Uterus (tissue), 3 donors: ENCODE measurements at regions not wholly inside any gene's neighbourhood (a gene's known extent, or its start where the extent isn't known, plus 50 kb on each side); places are given as distances from the start of the nearest gene placed in this dataset.

Experiments used
- DNase-seq, 2 donors: peaks; one replicate each; pipeline ENCODE4 v3.0.0-alpha.2; 2019 to 2020
- H3K27ac ChIP-seq, 2 donors: fragments of 200-600 bp; sonication (generic); 1 replicate in 1 of 2; 2 replicates in 1 of 2; pipeline ENCODE4 v1.5.1; 2016 to 2018
- H3K27me3 ChIP-seq, 2 donors: fragments of 200-600 bp; sonication (generic); one replicate each; pipeline ENCODE4 v1.5.1; 2018 to 2019; ENCODE audit warnings: control low read depth in 1 of 2
- H3K36me3 ChIP-seq, 2 donors: fragments of 200-600 bp; sonication (generic); one replicate each; pipeline ENCODE4 v1.5.1; 2019; ENCODE audit warnings: control low read depth in 1 of 2
- H3K4me1 ChIP-seq, 2 donors: fragments of 200-600 bp; sonication (generic); one replicate each; pipeline ENCODE4 v1.5.1; 2018 to 2019; ENCODE audit warnings: control low read depth in 1 of 2
- H3K4me3 ChIP-seq, 2 donors: fragments of 200-600 bp; sonication (generic); 1 replicate in 1 of 2; 2 replicates in 1 of 2; pipeline ENCODE4 v1.5.1; 2018 to 2019; ENCODE audit warnings: mild to moderate bottlenecking in 1 of 2
- H3K9me3 ChIP-seq, 2 donors: fragments of 200-600 bp; sonication (generic); one replicate each; pipeline ENCODE4 v1.5.1; 2019; ENCODE audit warnings: control low read depth in 1 of 2
- POLR2A ChIP-seq, 2 donors: fragments of 450-650 bp; IDR thresholded peaks; one replicate each; pipeline ENCODE4 v1.6.1; 2016; ENCODE audit warnings: antibody characterized with exemption in 2 of 2, mild to moderate bottlenecking in 1 of 2, moderate library complexity in 1 of 2
- intact Hi-C: fragments of 100-400 bp; cut with DNase I; formaldehyde crosslinking; loops from one replicate; pipeline ENCODE4 v1.15.1; 2023; ENCODE audit warnings: low total_unique reads
- TF ChIP-seq, protein P1 (sequence below), 4 experiments: fragments of 200-600 bp in 2 of 4; fragments of 450-650 bp in 2 of 4; sonication (generic) in 2 of 4; IDR thresholded peaks; one replicate each; pipeline ENCODE4 v1.5.1; 2016 to 2019; ENCODE audit warnings: antibody characterized with exemption in 4 of 4, mild to moderate bottlenecking in 2 of 4, moderate library complexity in 1 of 4
- donor health status: DM: yes; HTN: yes; CAD: no.

DNA sequence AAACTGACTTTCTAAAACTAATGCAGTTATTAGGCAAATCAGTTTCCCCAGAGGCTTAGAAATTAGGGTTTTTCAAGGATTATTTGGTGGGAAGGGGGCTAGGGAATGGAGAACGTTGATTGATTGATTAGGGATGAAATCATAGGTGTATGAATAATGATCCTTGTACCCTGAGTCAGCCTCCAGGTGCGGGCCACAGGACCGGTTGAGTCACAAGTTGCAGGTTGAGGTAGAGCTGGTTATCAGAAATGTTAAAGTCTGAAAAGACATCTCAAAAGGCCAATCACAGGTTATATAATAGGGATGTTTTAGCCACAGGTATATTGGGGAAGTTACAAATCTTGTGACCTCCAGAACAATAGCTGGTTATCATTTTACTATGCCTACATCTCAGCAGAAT lies 341.8 kb upstream of the GULP1 start:
- Histone ChIP-seq H3K4me3 (no peak overlapping the region), H3K36me3 (no peaks in the 10 kb centered on the region), H3K27ac (no peak overlapping the region), H3K4me1 (no peaks in the 10 kb centered on the region), H3K9me3 (no peaks in the 10 kb centered on the region), H3K27me3 (no peaks in the 10 kb centered on the region)
- no peak for DNase-seq
- TF ChIP-seq, protein P1, sequence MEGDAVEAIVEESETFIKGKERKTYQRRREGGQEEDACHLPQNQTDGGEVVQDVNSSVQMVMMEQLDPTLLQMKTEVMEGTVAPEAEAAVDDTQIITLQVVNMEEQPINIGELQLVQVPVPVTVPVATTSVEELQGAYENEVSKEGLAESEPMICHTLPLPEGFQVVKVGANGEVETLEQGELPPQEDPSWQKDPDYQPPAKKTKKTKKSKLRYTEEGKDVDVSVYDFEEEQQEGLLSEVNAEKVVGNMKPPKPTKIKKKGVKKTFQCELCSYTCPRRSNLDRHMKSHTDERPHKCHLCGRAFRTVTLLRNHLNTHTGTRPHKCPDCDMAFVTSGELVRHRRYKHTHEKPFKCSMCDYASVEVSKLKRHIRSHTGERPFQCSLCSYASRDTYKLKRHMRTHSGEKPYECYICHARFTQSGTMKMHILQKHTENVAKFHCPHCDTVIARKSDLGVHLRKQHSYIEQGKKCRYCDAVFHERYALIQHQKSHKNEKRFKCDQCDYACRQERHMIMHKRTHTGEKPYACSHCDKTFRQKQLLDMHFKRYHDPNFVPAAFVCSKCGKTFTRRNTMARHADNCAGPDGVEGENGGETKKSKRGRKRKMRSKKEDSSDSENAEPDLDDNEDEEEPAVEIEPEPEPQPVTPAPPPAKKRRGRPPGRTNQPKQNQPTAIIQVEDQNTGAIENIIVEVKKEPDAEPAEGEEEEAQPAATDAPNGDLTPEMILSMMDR (IDR thresholded peaks at IDR 0.05): no peak
- TF ChIP-seq POLR2A (IDR thresholded peaks at IDR 0.05): no peak
- intact Hi-C loops: no loop called here

DNA sequence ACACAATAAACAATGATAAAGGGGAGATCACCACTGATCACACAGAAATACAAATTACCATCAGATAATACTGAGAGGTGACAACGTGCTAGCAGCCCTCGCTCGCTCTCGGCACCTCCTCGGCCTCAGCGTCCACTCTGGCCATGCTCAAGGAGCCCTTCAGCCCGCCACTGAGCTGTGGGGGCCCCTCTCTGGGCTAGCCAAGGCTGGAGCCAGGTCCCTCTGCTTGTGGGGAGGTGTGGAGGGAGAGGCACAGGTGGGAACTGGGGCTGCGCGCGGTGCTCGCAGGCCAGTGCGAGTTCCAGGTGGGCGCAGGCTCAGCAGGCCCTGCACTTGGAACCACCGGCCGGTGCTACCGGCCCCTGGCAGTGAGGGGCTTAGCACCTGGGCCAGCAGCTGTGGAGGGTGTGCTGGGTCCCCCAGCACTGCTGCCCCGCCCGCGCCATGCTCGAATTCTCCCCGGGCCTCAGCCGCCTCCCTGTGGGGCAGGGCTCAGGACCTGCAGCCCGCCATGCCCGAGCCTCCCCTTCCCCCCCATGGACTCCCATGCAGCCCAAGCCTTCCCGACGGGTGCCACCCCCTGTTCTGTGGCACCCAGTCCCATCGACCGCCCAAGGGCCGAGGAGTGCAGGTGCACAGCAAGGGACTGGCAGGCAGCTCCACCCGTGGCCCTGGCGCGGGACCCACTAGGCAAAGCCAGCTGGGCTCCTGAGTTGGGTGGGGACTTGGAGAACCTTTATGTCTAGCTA lies 340.0 kb upstream of the GULP1 start:
- TF ChIP-seq, protein P1 (IDR thresholded peaks at IDR 0.05): no peak
- TF ChIP-seq POLR2A (IDR thresholded peaks at IDR 0.05): no peak
- no peak for DNase-seq
- intact Hi-C loops: no loop called here

DNA sequence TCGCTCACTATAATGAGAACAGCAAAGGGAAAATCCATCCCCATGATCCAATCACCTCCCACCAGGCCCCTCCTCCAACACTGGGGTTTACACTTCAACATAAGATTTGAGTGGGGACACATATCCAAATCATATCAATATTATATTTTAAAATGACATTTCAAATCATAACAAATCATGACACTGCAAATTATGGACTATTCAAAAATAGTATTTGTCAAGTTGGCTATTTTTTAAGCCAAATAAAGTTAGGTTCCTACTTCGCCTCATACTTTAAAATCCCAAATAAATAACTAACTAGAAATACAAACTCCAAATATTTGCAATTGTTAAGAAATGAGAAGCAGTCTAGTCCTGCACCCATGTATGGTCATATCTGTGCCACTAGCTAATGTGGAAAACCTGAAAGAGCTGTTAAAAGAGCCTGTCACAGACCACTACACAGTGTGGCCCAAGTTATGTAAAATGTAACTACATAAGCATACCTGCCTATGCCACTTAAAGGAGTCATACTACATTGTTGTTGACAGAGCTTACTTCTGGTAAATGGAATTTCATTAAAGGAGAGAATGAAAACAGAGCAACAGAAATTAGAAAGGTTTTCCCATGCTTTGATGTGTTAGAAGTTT lies 334.7 kb upstream of the GULP1 start:
- TF ChIP-seq, protein P1 (IDR thresholded peaks at IDR 0.05): no peak
- no peak for TF ChIP-seq POLR2A (IDR thresholded peaks at IDR 0.05)
- Histone ChIP-seq H3K4me3 (no peak overlapping the region), H3K27ac (no peak overlapping the region), H3K36me3 (no peaks in the 10 kb centered on the region), H3K9me3 (no peaks in the 10 kb centered on the region), H3K4me1 (no peaks in the 10 kb centered on the region), H3K27me3 (no peaks in the 10 kb centered on the region)
- intact Hi-C loops: no loop called here
- no peak for DNase-seq

More for the DNA sequence above, 340.0 kb upstream of the GULP1 start:
- no peaks in the 10 kb centered on the region for H3K9me3 ChIP-seq
- H3K27ac ChIP-seq: no peak overlapping the region
- H3K4me3 ChIP-seq: no peak overlapping the region
- H3K36me3 ChIP-seq: no peaks in the 10 kb centered on the region
- H3K4me1 ChIP-seq: no peaks in the 10 kb centered on the region
- no peaks in the 10 kb centered on the region for H3K27me3 ChIP-seq

DNA sequence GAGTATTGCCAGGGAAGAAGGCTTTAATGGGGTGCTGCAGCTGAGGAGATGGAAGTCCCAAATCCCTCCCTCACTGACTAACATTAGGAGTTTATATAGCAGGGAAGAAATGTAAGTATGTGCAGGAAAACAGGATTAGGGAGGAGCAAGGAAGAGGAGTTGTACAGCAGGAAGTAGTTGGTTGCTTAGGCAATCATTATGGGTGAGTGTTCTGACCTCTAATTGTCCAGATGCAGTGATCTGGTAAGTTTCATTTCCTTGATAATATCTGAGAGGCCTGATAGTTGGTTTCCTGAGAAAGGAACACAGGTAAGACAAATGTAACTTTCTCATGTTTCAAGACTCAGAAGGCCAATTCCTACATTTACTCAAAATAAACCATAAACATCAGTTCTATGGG lies 331.9 kb upstream of the GULP1 start:
- no peaks in the 10 kb centered on the region for H3K27me3 ChIP-seq
- H3K9me3 ChIP-seq: no peaks in the 10 kb centered on the region
- H3K4me3 ChIP-seq: no peak overlapping the region
- DNase-seq: no peak
- no peaks in the 10 kb centered on the region for H3K36me3 ChIP-seq
- H3K4me1 ChIP-seq: no peaks in the 10 kb centered on the region
- TF ChIP-seq, protein P1 (IDR thresholded peaks at IDR 0.05): no peak
- no peak for TF ChIP-seq POLR2A (IDR thresholded peaks at IDR 0.05)
- intact Hi-C loops: no loop called here
- H3K27ac ChIP-seq: no peak overlapping the region

DNA sequence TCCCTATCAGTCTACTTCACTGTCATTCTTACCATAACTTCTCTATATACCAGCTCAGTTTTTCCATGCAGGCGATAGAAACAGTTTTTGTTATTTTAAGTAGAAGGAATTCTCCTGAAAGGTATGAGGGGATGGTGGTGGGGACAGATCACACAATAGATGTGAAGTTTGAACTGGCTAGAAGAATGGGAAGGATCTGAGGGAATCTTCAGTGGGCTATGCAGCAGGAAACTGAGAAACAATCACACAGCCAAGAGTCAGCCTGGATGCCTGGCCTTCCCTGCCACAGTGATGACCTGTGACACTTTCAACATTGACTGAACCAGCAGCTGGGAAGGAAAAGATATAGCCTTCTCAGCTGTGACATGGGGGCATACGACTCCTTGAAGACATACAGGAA lies 329.1 kb upstream of the GULP1 start:
- intact Hi-C loops: no loop called here
- H3K9me3 ChIP-seq: no peaks in the 10 kb centered on the region
- H3K4me1 ChIP-seq: no peaks in the 10 kb centered on the region
- H3K27ac ChIP-seq: no peak overlapping the region
- H3K36me3 ChIP-seq: no peaks in the 10 kb centered on the region
- no peak overlapping the region for H3K4me3 ChIP-seq
- no peak for DNase-seq
- TF ChIP-seq, protein P1 (IDR thresholded peaks at IDR 0.05): no peak
- TF ChIP-seq POLR2A (IDR thresholded peaks at IDR 0.05): no peak
- no peaks in the 10 kb centered on the region for H3K27me3 ChIP-seq
